GM12878 (cell line): ENCODE measurements at regions not wholly inside any gene's neighbourhood (a gene's known extent, or its start where the extent isn't known, plus 50 kb on each side); places are given as distances from the start of the nearest gene placed in this dataset.

ENCODE experiments used
- ATAC-seq: fragments of 200-7000 bp; cut with Tn5 transposase; 3 replicates; pipeline ENCODE4 v1.9.1; 2020; ENCODE audit warnings: mild to moderate bottlenecking, moderate library complexity
- BruUV-seq: library from RNA; stranded (reverse); fragments of 400-500 nt; replicated peaks from 2 replicates; lab custom pipeline; 2021; lab: Mats Ljungman, UMichigan
- CTCF ChIA-PET: fragments of 300-600 bp; sonication (Branson Sonifier 250); formaldehyde crosslinking; extraction: SDS; loops from one replicate; lab custom pipeline; 2021; ENCODE audit warnings: inconsistent platforms; lab: Yijun Ruan, JAX
- POLR2A ChIA-PET: fragments of 350-600 bp; formaldehyde crosslinking; extraction: SDS; loops from one replicate; lab custom pipeline; 2021; ENCODE audit warnings: inconsistent platforms; lab: Charles Lee
- RAD21 ChIA-PET: fragments of 300-600 bp; sonication (Branson Sonifier 250); formaldehyde crosslinking; loops from one replicate; lab custom pipeline; 2023; ENCODE audit warnings: antibody characterized with exemption; ENCODE audit not compliant: unreplicated experiment; lab: Charles Lee
- SMC1A ChIA-PET: fragments of 300-600 bp; sonication (Branson Sonifier 250); formaldehyde crosslinking; loops from one replicate; lab custom pipeline; 2023; ENCODE audit not compliant: unreplicated experiment, uncharacterized antibody; lab: Charles Lee
- DNase-seq: peaks from one replicate; pipeline ENCODE4 v3.0.0-alpha.2; 2011; ENCODE audit warnings: low read depth, low spot score
- FAIRE-seq: peaks from 3 replicates; lab custom pipeline; 2011; peaks lifted over from hg19 to GRCh38; lab: Jason Lieb, UNC
- H2AFZ ChIP-seq: 2 replicates; pipeline ENCODE4 v1.6.0; 2011; ENCODE audit warnings: low read depth, low read length, control low read depth; ENCODE audit not compliant: control insufficient read depth
- H3K27ac ChIP-seq: 2 replicates; pipeline ENCODE4 v1.5.1; 2011; ENCODE audit warnings: control low read depth; ENCODE audit not compliant: control insufficient read depth, insufficient read depth
- H3K27me3 ChIP-seq, 2 experiments: replicated peaks in 1 of 2; 2 replicates each; pipeline versions ENCODE4 v1.6.0 to v1.6.1; 2011; ENCODE audit warnings: low read length in 1 of 2; ENCODE audit not compliant: control insufficient read depth in 2 of 2, insufficient read depth in 2 of 2
- H3K36me3 ChIP-seq, 2 experiments: 2 replicates each; pipeline ENCODE4 v1.5.1; 2011; ENCODE audit warnings: low read length in 1 of 2; ENCODE audit not compliant: control insufficient read depth in 2 of 2, insufficient read depth in 2 of 2
- H3K4me1 ChIP-seq: 2 replicates; pipeline ENCODE4 v1.6.1; 2011; ENCODE audit warnings: mild to moderate bottlenecking, low read length, moderate library complexity, mixed read lengths; ENCODE audit not compliant: control insufficient read depth, insufficient read depth
- H3K4me2 ChIP-seq: 2 replicates; pipeline ENCODE4 v1.6.0; 2011; ENCODE audit warnings: control low read depth; ENCODE audit not compliant: control insufficient read depth, insufficient read depth
- H3K4me3 ChIP-seq: fragments of 200-600 bp; sonication (generic); 2 replicates; pipeline ENCODE4 v1.5.1; 2016
- H3K79me2 ChIP-seq: 2 replicates; pipeline ENCODE4 v1.6.0; 2011; ENCODE audit warnings: low read length; ENCODE audit not compliant: control insufficient read depth, insufficient read depth
- H3K9ac ChIP-seq: 2 replicates; pipeline ENCODE4 v1.8.0; 2011; ENCODE audit warnings: low read length, control low read depth, mixed read lengths; ENCODE audit not compliant: control insufficient read depth, insufficient read depth
- H3K9me3 ChIP-seq: replicated peaks from 3 replicates; pipeline ENCODE4 v1.5.1; 2011; ENCODE audit warnings: mild to moderate bottlenecking, low read length; ENCODE audit not compliant: control insufficient read depth, insufficient read depth
- H4K20me1 ChIP-seq: 2 replicates; pipeline ENCODE4 v1.6.0; 2011; ENCODE audit not compliant: control insufficient read depth, insufficient read depth
- ASH2L ChIP-seq: fragments of 300-600, 200-600 bp; sonication (generic); IDR thresholded peaks from 2 replicates; pipeline ENCODE4 v1.6.1; 2017; ENCODE audit warnings: low read depth, mild to moderate bottlenecking, borderline replicate concordance
- CBFB ChIP-seq: IDR thresholded peaks from 2 replicates; pipeline ENCODE4 v1.6.1; 2016; ENCODE audit warnings: antibody characterized with exemption, low read depth
- CBX3 ChIP-seq: fragments of 200-600 bp; sonication (generic); IDR thresholded peaks from 2 replicates; pipeline ENCODE4 v1.6.1; 2016; ENCODE audit warnings: low read depth, borderline replicate concordance
- CREB1 ChIP-seq: IDR thresholded peaks from 2 replicates; pipeline ENCODE4 v1.6.1; 2012; ENCODE audit warnings: low read depth, mild to moderate bottlenecking, inconsistent platforms
- EED ChIP-seq: sonication (generic); IDR thresholded peaks from 2 replicates; pipeline ENCODE4 v1.6.1; 2016; ENCODE audit warnings: antibody characterized with exemption, low read depth
- ETV6 ChIP-seq, 2 experiments: fragments of 450-650 bp in 1 of 2; IDR thresholded peaks in 1 of 2; conservative IDR thresholded peaks in 1 of 2; 2 replicates each; pipeline ENCODE4 v1.6.1; 2014; ENCODE audit warnings: antibody characterized with exemption in 1 of 2, borderline replicate concordance in 1 of 2, low read depth in 1 of 2, mild to moderate bottlenecking in 1 of 2, moderate library complexity in 1 of 2
- MEF2B ChIP-seq: fragments of 450-650 bp; IDR thresholded peaks from 2 replicates; pipeline ENCODE4 v1.6.1; 2018; ENCODE audit warnings: mild to moderate bottlenecking, moderate library complexity; ENCODE audit not compliant: partially characterized antibody, poor library complexity, severe bottlenecking
- MXI1 ChIP-seq: fragments of 150-350 bp; IDR thresholded peaks from 2 replicates; pipeline ENCODE4 v1.6.1; 2011; ENCODE audit warnings: low read depth, mild to moderate bottlenecking, inconsistent platforms, low read length, improper control_type of control experiment
- PAX5 ChIP-seq: IDR thresholded peaks from 2 replicates; pipeline ENCODE4 v1.6.1; 2011; ENCODE audit warnings: low read depth, low read length, borderline replicate concordance
- SIN3A ChIP-seq: IDR thresholded peaks from 2 replicates; pipeline ENCODE4 v1.6.1; 2012; ENCODE audit warnings: low read depth, low read length, improper control_type of control experiment
- SUZ12 ChIP-seq: fragments of 200-600 bp; sonication (generic); IDR thresholded peaks from one replicate; pipeline ENCODE4 v1.6.1; 2018; ENCODE audit warnings: antibody characterized with exemption, mild to moderate bottlenecking; ENCODE audit not compliant: unreplicated experiment
- TCF7 ChIP-seq: IDR thresholded peaks from 2 replicates; pipeline ENCODE4 v1.6.1; 2014; ENCODE audit warnings: antibody characterized with exemption, borderline replicate concordance
- YBX1 ChIP-seq: fragments of 450-650 bp; IDR thresholded peaks from 2 replicates; pipeline ENCODE4 v1.6.1; 2016; ENCODE audit warnings: antibody characterized with exemption
- ZNF274 ChIP-seq: IDR thresholded peaks from one replicate; pipeline ENCODE4 v1.8.0; 2011; ENCODE audit not compliant: insufficient read length, insufficient read depth
- WGBS: methylation state at CpG from one replicate; pipeline ENCODE4 v1.1.6; 2016; ENCODE audit warnings: low lambda C conversion rate; ENCODE audit not compliant: insufficient replicate concordance, insufficient coverage; ENCODE audit errors: missing lambda C conversion rate; 5-methylcytosine and 5-hydroxymethylcytosine counted together
- in situ Hi-C: fragments of 300-500 bp; cut with MboI; formaldehyde crosslinking; loops from 9 replicates; pipeline ENCODE4 v1.14.3; 2018; ENCODE audit warnings: mixed read lengths
- intact Hi-C: fragments of 100-400 bp; cut with micrococcal nuclease; formaldehyde crosslinking; loops from one replicate; pipeline ENCODE4 v1.14.2; 2022; ENCODE audit not compliant: unreplicated experiment
- TF ChIP-seq, protein P1 (sequence below): IDR thresholded peaks from 2 replicates; pipeline ENCODE4 v1.6.1; 2011; ENCODE audit warnings: borderline replicate concordance, low read depth, mild to moderate bottlenecking, moderate library complexity, mixed read lengths, low read length; ENCODE audit not compliant: insufficient read depth; ENCODE audit errors: extremely low read length
- TF ChIP-seq, protein P2 (sequence below): fragments of 450-650 bp; IDR thresholded peaks from 2 replicates; pipeline ENCODE4 v1.6.1; 2017; ENCODE audit warnings: mild to moderate bottlenecking, low read depth, inconsistent platforms; ENCODE audit not compliant: poor library complexity, severe bottlenecking
- TF ChIP-seq, protein P3 (sequence below): IDR thresholded peaks from 2 replicates; pipeline ENCODE4 v1.6.1; 2011; ENCODE audit warnings: mild to moderate bottlenecking, low read depth, low read length, moderate library complexity; ENCODE audit not compliant: insufficient replicate concordance

DNA sequence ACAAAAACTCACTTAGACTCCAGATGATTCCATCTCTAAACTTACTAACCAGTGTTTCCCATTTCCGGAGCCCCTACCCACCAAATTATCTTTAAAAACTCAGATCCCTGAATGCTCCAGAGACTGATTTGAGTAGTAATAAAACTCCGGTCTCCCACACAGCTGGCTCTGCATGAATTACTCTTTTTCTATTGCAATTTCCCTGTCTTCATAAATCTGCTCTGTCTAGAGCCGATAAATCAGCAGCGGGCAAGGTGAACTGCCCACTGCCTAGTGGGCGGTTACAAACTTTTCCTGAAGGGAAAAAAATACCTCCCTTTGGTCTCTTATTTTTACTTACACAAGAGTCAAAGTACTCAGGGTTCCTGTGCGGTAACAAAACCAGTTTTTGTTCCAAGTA is 624.4 kb upstream of the RORB start:
- no peaks in the 10 kb centered on the region for H3K9me3 ChIP-seq
- no peaks in the 10 kb centered on the region for H4K20me1 ChIP-seq
- RAD21 ChIA-PET: no interaction called here
- CTCF ChIA-PET: no interaction called here
- in situ Hi-C loops (no loop called here), intact Hi-C loops (no loop called here)
- no peaks in the 10 kb centered on the region for H3K79me2 ChIP-seq
- TF ChIP-seq PAX5 (no peak), ZNF274 (no peak), TCF7 (no peak), ASH2L (no peak), EED (no peak), MXI1 (no peak), MEF2B (no peak), ETV6 (conservative IDR thresholded peaks at IDR 0.05 in 1 of 2, IDR thresholded peaks at IDR 0.05 in 1 of 2; ENCODE audit: borderline replicate concordance in 1 of 2, low read depth in 1 of 2) (no peak), SIN3A (no peak), CREB1 (no peak), CBFB (no peak), CBX3 (no peak), SUZ12 (no peak), YBX1 (no peak)
- TF ChIP-seq, protein P1, sequence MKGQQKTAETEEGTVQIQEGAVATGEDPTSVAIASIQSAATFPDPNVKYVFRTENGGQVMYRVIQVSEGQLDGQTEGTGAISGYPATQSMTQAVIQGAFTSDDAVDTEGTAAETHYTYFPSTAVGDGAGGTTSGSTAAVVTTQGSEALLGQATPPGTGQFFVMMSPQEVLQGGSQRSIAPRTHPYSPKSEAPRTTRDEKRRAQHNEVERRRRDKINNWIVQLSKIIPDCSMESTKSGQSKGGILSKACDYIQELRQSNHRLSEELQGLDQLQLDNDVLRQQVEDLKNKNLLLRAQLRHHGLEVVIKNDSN: no peak
- TF ChIP-seq, protein P2, sequence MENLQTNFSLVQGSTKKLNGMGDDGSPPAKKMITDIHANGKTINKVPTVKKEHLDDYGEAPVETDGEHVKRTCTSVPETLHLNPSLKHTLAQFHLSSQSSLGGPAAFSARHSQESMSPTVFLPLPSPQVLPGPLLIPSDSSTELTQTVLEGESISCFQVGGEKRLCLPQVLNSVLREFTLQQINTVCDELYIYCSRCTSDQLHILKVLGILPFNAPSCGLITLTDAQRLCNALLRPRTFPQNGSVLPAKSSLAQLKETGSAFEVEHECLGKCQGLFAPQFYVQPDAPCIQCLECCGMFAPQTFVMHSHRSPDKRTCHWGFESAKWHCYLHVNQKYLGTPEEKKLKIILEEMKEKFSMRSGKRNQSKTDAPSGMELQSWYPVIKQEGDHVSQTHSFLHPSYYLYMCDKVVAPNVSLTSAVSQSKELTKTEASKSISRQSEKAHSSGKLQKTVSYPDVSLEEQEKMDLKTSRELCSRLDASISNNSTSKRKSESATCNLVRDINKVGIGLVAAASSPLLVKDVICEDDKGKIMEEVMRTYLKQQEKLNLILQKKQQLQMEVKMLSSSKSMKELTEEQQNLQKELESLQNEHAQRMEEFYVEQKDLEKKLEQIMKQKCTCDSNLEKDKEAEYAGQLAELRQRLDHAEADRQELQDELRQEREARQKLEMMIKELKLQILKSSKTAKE: no peak
- TF ChIP-seq, protein P3, sequence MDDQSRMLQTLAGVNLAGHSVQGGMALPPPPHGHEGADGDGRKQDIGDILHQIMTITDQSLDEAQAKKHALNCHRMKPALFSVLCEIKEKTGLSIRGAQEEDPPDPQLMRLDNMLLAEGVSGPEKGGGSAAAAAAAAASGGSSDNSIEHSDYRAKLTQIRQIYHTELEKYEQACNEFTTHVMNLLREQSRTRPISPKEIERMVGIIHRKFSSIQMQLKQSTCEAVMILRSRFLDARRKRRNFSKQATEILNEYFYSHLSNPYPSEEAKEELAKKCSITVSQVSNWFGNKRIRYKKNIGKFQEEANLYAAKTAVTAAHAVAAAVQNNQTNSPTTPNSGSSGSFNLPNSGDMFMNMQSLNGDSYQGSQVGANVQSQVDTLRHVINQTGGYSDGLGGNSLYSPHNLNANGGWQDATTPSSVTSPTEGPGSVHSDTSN: no peak
- WGBS: 65% methylated on average over 6 of the region's 6 CpGs
- H3K36me3 ChIP-seq: no peaks in the 10 kb centered on the region
- ATAC-seq (no peak), DNase-seq (no peak), FAIRE-seq (no peak)
- H3K27me3 ChIP-seq: no peaks in the 10 kb centered on the region
- SMC1A ChIA-PET: no interaction called here
- no peak overlapping the region for H3K4me2 ChIP-seq
- no TSS peak for BruUV-seq
- POLR2A ChIA-PET: no interaction called here
- no peak overlapping the region for H3K9ac ChIP-seq
- H3K4me3 ChIP-seq: no peak overlapping the region
- no peaks in the 10 kb centered on the region for H3K4me1 ChIP-seq
- H3K27ac ChIP-seq: no peak overlapping the region
- H2AFZ ChIP-seq: no peak overlapping the region
